ENCODE measurements at regions not wholly inside any gene's neighbourhood (a gene's known extent, or its start where the extent isn't known, plus 50 kb on each side); places are given as distances from the start of the nearest gene placed in this dataset.

- Histone ChIP-seq H3K27me3 (replicated peaks; ENCODE audit: control insufficient read depth, insufficient read depth, low read length) (peaks cover 6% of the 10 kb centered on the region), H3K36me3 (ENCODE audit: control insufficient read depth, insufficient read depth, low read length, severe bottlenecking) (no peaks in the 10 kb centered on the region), H3K4me3 (ENCODE audit: low read length) (no peak overlapping the region), H3K9me3 (ENCODE audit: control insufficient read depth, low read length) (no peaks in the 10 kb centered on the region), H3K4me1 (ENCODE audit: control insufficient read depth, insufficient read depth, low read length) (peaks cover 24% of the 10 kb centered on the region), H3K9ac (ENCODE audit: low read length) (no peak overlapping the region)
- DNase-seq (ENCODE audit: low read depth), result no peak
These were observed 70.1 kb downstream of the MID1IP1 start for GRCh38 chrX:38871129-38872029.

DNA sequence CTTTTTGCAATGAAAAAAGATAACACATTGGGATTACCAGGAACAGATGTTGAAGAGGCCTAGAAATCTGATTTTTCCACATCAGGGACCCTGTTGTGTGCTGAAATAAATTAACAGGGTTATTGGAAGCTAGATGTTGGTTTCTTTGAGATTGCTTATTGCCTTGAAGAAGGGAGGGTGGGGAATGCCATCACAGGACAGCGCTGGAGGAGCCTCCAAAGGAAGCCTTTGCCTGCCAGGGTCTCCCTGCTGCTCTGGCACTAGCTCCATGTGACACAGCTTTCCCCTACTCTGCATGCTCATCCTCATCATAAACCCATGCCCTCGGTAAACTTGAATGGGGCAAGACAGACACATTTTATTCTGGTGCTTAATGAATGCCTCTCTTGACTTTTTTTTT is 76.1 kb downstream of the MID1IP1 start:
- no peak for DNase-seq (ENCODE audit: low read depth)

DNA sequence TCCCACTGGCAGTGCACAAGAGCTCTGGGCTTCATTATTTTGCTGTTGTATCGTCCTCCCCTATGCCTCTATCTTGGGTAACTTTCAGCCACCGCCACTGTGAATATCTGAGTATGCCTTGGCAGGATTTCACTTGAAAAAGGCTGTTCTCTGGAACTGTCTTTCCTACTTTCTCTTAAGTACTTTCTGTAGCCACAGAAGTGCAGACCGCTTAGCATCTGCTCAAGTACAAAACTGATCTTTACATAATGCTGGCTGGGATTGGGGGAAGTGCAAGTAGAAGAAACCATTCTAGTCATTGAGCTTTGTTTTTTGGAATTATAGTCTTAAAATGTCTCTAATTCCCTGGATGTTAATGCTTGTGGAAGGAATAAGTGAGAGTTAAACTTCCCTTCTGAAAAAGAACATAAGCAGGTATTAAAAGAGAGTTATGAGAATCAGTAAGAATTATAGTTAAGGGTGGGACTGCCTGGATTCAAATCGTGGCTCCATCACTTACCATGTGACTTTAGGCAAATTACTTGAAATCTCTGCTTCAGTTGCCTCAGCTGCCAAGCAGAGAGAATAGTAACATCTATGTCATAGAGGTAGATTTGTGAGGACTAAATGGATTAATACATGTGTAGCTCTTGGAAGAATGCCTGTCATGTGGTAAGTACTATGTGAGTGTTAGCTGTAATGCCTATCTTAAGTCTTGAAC is 77.5 kb downstream of the MID1IP1 start:
- H3K9ac ChIP-seq (ENCODE audit: low read length), result no peak overlapping the region
- no peak for DNase-seq (ENCODE audit: low read depth)

More for the DNA sequence above, 76.1 kb downstream of the MID1IP1 start:
- H3K27me3 ChIP-seq (replicated peaks; ENCODE audit: control insufficient read depth, insufficient read depth, low read length), result peaks cover 9% of the 10 kb centered on the region
- no peaks in the 10 kb centered on the region for H3K36me3 ChIP-seq (ENCODE audit: control insufficient read depth, insufficient read depth, low read length, severe bottlenecking)
- no peak overlapping the region for H3K9ac ChIP-seq (ENCODE audit: low read length)
- H3K9me3 ChIP-seq (ENCODE audit: control insufficient read depth, low read length), result peaks cover 11% of the 10 kb centered on the region
- H3K4me1 ChIP-seq (ENCODE audit: control insufficient read depth, insufficient read depth, low read length), result peaks cover 2% of the 10 kb centered on the region
- H3K4me3 ChIP-seq (ENCODE audit: low read length), result no peak overlapping the region

DNA sequence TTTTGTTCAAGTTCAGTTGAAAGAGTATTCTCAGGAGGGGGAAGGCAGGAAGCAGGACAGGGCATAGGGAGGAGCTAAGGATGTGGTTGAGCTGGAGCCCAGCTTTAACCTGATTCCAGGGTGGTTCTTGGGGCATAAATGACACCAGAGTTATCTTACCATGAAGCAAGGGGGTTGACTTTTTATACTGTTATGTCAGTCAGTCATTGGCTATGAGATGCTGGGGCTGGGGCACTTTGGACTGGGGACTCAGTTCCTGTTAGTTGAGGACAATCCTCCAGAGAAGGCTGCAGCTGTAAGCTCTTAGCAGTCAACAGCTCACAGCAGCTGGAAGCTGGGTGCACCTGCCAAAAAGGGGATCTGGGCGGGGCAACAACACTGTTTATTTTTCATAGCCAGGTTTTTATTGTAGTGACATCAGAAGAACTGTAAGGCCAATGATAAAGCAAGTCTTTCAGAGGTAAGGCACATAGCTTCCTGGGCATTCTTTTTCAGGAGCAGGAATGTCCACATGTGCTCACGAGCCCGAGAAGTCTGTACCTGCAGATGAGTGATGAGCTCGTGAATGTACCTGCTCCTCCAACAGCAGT is 78.5 kb downstream of the MID1IP1 start:
- DNase-seq (ENCODE audit: low read depth), result no peak
- H3K27me3 ChIP-seq (replicated peaks; ENCODE audit: control insufficient read depth, insufficient read depth, low read length), result peaks cover 5% of the 10 kb centered on the region
- no peaks in the 10 kb centered on the region for H3K36me3 ChIP-seq (ENCODE audit: control insufficient read depth, insufficient read depth, low read length, severe bottlenecking)
- no peak overlapping the region for H3K9ac ChIP-seq (ENCODE audit: low read length)
- peaks cover 20% of the 10 kb centered on the region for H3K9me3 ChIP-seq (ENCODE audit: control insufficient read depth, low read length)
- H3K4me3 ChIP-seq (ENCODE audit: low read length), result no peak overlapping the region
- H3K4me1 ChIP-seq (ENCODE audit: control insufficient read depth, insufficient read depth, low read length), result peaks cover 2% of the 10 kb centered on the region

More for the DNA sequence above, 77.5 kb downstream of the MID1IP1 start:
- Histone ChIP-seq H3K4me3 (ENCODE audit: low read length) (no peak overlapping the region), H3K4me1 (ENCODE audit: control insufficient read depth, insufficient read depth, low read length) (peaks cover 2% of the 10 kb centered on the region), H3K36me3 (ENCODE audit: control insufficient read depth, insufficient read depth, low read length, severe bottlenecking) (no peaks in the 10 kb centered on the region), H3K27me3 (replicated peaks; ENCODE audit: control insufficient read depth, insufficient read depth, low read length) (peaks cover 5% of the 10 kb centered on the region), H3K9me3 (ENCODE audit: control insufficient read depth, low read length) (peaks cover 18% of the 10 kb centered on the region)

DNA sequence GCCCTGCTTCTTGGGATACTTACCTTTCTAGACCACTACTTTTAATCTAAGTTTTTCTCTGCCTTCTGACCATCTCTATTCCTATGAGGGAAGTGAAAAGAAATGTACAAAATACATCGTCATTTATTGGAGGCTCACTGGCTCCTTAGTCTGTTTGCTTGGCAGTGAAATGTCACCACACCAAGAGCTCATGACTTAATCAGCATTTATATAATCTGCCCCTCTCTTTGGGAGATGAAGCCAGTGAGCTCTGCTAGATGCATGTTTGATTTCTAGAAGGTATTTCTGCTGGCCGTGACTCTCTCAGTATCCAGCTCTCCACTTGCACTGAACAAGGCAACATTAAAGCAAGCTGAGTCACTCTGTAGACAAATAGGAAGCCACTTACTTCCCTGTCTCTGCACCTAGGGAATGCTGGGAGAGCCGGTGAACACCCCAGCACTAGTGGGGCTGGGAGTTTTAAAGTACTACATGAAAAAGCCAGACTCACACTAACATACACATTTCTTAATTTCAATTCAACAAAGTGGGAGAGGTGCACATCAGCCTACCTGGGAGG is 79.1 kb downstream of the MID1IP1 start:
- peaks cover 20% of the 10 kb centered on the region for H3K9me3 ChIP-seq (ENCODE audit: control insufficient read depth, low read length)
- no peak for DNase-seq (ENCODE audit: low read depth)
- H3K9ac ChIP-seq (ENCODE audit: low read length), result no peak overlapping the region
- peaks cover 5% of the 10 kb centered on the region for H3K27me3 ChIP-seq (replicated peaks; ENCODE audit: control insufficient read depth, insufficient read depth, low read length)
- no peak overlapping the region for H3K4me3 ChIP-seq (ENCODE audit: low read length)
- peaks cover 2% of the 10 kb centered on the region for H3K4me1 ChIP-seq (ENCODE audit: control insufficient read depth, insufficient read depth, low read length)
- no peaks in the 10 kb centered on the region for H3K36me3 ChIP-seq (ENCODE audit: control insufficient read depth, insufficient read depth, low read length, severe bottlenecking)

DNA sequence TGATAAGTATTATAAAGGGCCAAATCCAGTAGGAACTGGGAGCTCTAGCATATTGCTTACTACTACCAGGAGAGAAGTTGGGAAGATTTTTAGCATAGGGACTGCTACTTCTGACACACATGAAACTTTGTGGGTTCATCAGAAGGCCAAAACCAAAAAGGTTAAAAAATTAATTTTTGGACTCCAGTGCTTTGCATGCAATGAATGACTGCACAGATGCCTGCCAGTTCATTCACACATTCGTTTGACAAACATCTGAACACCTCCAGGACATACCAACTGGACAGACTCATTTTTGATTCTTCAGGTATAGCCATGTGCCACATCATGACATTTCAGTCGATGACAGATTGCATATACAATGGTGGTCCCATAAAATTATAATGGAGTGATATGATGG is 79.8 kb downstream of the MID1IP1 start:
- Histone ChIP-seq H3K9ac (ENCODE audit: low read length) (no peak overlapping the region), H3K27me3 (replicated peaks; ENCODE audit: control insufficient read depth, insufficient read depth, low read length) (peaks cover 5% of the 10 kb centered on the region), H3K4me3 (ENCODE audit: low read length) (no peak overlapping the region), H3K36me3 (ENCODE audit: control insufficient read depth, insufficient read depth, low read length, severe bottlenecking) (no peaks in the 10 kb centered on the region), H3K4me1 (ENCODE audit: control insufficient read depth, insufficient read depth, low read length) (peaks cover 2% of the 10 kb centered on the region), H3K9me3 (ENCODE audit: control insufficient read depth, low read length) (peaks cover 20% of the 10 kb centered on the region)
- DNase-seq (ENCODE audit: low read depth), result no peak

GRCh38 chrX:38881727-38882126 is 80.5 kb downstream of the MID1IP1 start:
- Histone ChIP-seq H3K9ac (ENCODE audit: low read length) (no peak overlapping the region), H3K9me3 (ENCODE audit: control insufficient read depth, low read length) (peaks cover 20% of the 10 kb centered on the region), H3K4me1 (ENCODE audit: control insufficient read depth, insufficient read depth, low read length) (peaks cover 2% of the 10 kb centered on the region), H3K27me3 (replicated peaks; ENCODE audit: control insufficient read depth, insufficient read depth, low read length) (peaks cover 5% of the 10 kb centered on the region), H3K4me3 (ENCODE audit: low read length) (no peak overlapping the region), H3K36me3 (ENCODE audit: control insufficient read depth, insufficient read depth, low read length, severe bottlenecking) (no peaks in the 10 kb centered on the region)
- DNase-seq (ENCODE audit: low read depth), result no peak

GRCh38 chrX:38882894-38883626 is 81.8 kb downstream of the MID1IP1 start:
- Histone ChIP-seq H3K9ac (ENCODE audit: low read length) (no peak overlapping the region), H3K36me3 (ENCODE audit: control insufficient read depth, insufficient read depth, low read length, severe bottlenecking) (no peaks in the 10 kb centered on the region), H3K4me3 (ENCODE audit: low read length) (no peak overlapping the region), H3K27me3 (replicated peaks; ENCODE audit: control insufficient read depth, insufficient read depth, low read length) (peaks cover under 1% of the 10 kb centered on the region), H3K9me3 (ENCODE audit: control insufficient read depth, low read length) (peaks cover 16% of the 10 kb centered on the region), H3K4me1 (ENCODE audit: control insufficient read depth, insufficient read depth, low read length) (peaks cover 2% of the 10 kb centered on the region)
- peak; percentile 19 for DNase-seq (ENCODE audit: low read depth)

GRCh38 chrX:38886112-38886511 is 84.9 kb downstream of the MID1IP1 start:
- Histone ChIP-seq H3K27me3 (replicated peaks; ENCODE audit: control insufficient read depth, insufficient read depth, low read length) (no peaks in the 10 kb centered on the region), H3K9ac (ENCODE audit: low read length) (no peak overlapping the region), H3K4me3 (ENCODE audit: low read length) (no peak overlapping the region), H3K36me3 (ENCODE audit: control insufficient read depth, insufficient read depth, low read length, severe bottlenecking) (no peaks in the 10 kb centered on the region), H3K9me3 (ENCODE audit: control insufficient read depth, low read length) (peaks cover 9% of the 10 kb centered on the region), H3K4me1 (ENCODE audit: control insufficient read depth, insufficient read depth, low read length) (no peaks in the 10 kb centered on the region)
- DNase-seq (ENCODE audit: low read depth), result no peak

DNA sequence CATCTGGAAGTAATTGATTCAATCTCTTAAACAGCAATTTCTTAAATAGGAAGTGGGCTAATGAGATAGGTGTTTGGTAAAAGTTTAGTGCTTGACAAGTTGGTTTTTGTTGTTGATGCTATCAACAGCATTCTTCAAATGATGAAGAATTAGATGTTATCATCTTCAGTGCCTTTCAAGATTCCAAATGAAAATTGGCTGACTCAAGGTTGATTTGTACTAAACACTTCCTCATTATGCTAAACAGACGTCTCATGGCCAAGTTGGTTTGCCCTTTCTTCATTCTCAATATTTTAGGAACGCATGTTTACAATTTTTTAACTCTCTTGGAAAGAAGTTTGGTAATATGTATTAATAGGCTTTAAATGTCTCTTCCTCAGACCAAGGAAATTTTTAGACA is 86.0 kb downstream of the MID1IP1 start:
- Histone ChIP-seq H3K27me3 (replicated peaks; ENCODE audit: control insufficient read depth, insufficient read depth, low read length) (peaks cover 6% of the 10 kb centered on the region), H3K4me3 (ENCODE audit: low read length) (no peak overlapping the region), H3K9ac (ENCODE audit: low read length) (no peak overlapping the region), H3K9me3 (ENCODE audit: control insufficient read depth, low read length) (peaks cover 9% of the 10 kb centered on the region), H3K36me3 (ENCODE audit: control insufficient read depth, insufficient read depth, low read length, severe bottlenecking) (no peaks in the 10 kb centered on the region), H3K4me1 (ENCODE audit: control insufficient read depth, insufficient read depth, low read length) (no peaks in the 10 kb centered on the region)
- no peak for DNase-seq (ENCODE audit: low read depth)
